ENCODE measurements at regions not wholly inside any gene's neighbourhood (a gene's known extent, or its start where the extent isn't known, plus 50 kb on each side); places are given as distances from the start of the nearest gene placed in this dataset.

DNA sequence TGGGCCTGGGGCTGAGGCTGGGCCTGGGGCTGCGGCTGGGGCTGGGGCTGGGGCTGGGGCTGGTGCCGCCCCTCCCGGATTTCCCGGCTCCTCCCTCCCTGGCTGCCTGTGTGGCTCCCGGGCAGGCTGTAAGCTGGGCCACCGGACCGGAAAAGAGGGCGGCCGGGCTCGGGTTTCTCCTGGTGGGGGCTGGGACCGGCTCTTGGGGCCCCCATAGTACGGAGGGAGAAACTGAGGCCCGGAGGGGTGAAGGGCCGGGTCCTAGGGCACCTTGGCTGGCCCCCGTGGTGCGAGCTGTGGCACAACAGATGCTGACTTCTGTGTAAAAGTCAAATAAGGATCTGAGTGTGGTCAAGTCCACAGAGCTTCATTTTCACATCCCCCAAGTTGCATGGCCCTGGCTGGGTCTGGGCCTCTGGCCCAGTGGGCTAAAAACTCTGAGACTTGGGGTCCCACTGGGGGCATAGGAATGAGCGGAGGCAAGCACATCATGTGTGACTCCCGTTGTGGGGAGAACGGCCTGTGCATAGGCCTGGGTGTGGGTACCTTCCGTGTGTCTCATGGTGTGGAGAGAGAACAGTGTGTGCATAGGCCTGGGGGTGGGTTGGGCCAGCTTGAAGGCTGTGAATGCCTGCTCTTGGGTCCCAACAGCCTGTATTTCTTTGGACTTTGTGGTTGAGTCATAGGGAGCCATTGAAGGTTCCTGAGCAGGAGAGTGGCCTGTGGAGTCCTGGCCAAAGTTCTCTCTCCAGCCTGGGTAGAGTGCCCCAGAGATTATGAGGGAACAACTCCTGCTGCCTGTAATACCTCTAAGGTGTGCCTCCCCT is 123.9 kb upstream of the CIBAR2 start:
- TF ChIP-seq POLR2A (IDR thresholded peaks at IDR 0.05) (no peak), CTCF (IDR thresholded peaks at IDR 0.05) (no peak)

Data from uterus (tissue), 2 donors.